Osteoblast (primary cell): ENCODE measurements at regions not wholly inside any gene's neighbourhood (a gene's known extent, or its start where the extent isn't known, plus 50 kb on each side); places are given as distances from the start of the nearest gene placed in this dataset.

Source experiments
- DNase-seq: peaks from one replicate; pipeline ENCODE4 v3.0.0; 2011; ENCODE audit warnings: low spot score, mixed read lengths; ENCODE audit not compliant: insufficient read length; ENCODE audit errors: missing footprints
- H2AFZ ChIP-seq: 2 replicates; pipeline ENCODE4 v1.6.0; 2011; ENCODE audit warnings: mild to moderate bottlenecking, low read length
- H3K27ac ChIP-seq: 2 replicates; pipeline ENCODE4 v1.5.1; 2011; ENCODE audit warnings: mild to moderate bottlenecking, low read depth, low read length, moderate library complexity
- H3K27me3 ChIP-seq: 2 replicates; pipeline ENCODE4 v1.6.0; 2012; ENCODE audit warnings: mild to moderate bottlenecking, control low read depth, inconsistent platforms, low read length, moderate library complexity; ENCODE audit not compliant: insufficient read depth
- H3K36me3 ChIP-seq: 2 replicates; pipeline ENCODE4 v1.5.1; 2011; ENCODE audit warnings: mild to moderate bottlenecking, low read length, control low read depth, moderate library complexity; ENCODE audit not compliant: insufficient read depth
- H3K4me1 ChIP-seq: 2 replicates; pipeline ENCODE4 v1.5.1; 2011; ENCODE audit warnings: mild to moderate bottlenecking, low read length, control low read depth, moderate library complexity; ENCODE audit not compliant: insufficient read depth
- H3K4me2 ChIP-seq: 2 replicates; pipeline ENCODE4 v1.6.0; 2011; ENCODE audit warnings: mild to moderate bottlenecking, low read length; ENCODE audit not compliant: insufficient read depth
- H3K4me3 ChIP-seq: fragments of 200-600 bp; sonication (generic); 3 replicates; pipeline ENCODE4 v1.5.1; 2012; ENCODE audit warnings: mild to moderate bottlenecking, low read length, inconsistent platforms; ENCODE audit not compliant: insufficient read depth
- H3K79me2 ChIP-seq: 2 replicates; pipeline ENCODE4 v1.6.0; 2012; ENCODE audit warnings: mild to moderate bottlenecking, low read length, control low read depth, inconsistent platforms; ENCODE audit not compliant: insufficient read depth
- H3K9me3 ChIP-seq: 2 replicates; pipeline ENCODE4 v1.5.1; 2011; ENCODE audit warnings: low read depth, low read length, control low read depth
- H4K20me1 ChIP-seq: 2 replicates; pipeline ENCODE4 v1.6.0; 2012; ENCODE audit warnings: mild to moderate bottlenecking, low read length, control low read depth; ENCODE audit not compliant: insufficient read depth
- CTCF ChIP-seq: IDR thresholded peaks from 2 replicates; pipeline ENCODE4 v1.5.1; 2011; ENCODE audit warnings: mild to moderate bottlenecking, low read depth, low read length, moderate library complexity; ENCODE audit errors: extremely low read depth

- Histone ChIP-seq H3K27ac (no peak overlapping the region), H3K27me3 (peaks cover 60% of the 10 kb centered on the region), H2AFZ (no peak overlapping the region), H3K4me1 (no peaks in the 10 kb centered on the region), H3K79me2 (no peaks in the 10 kb centered on the region), H3K4me2 (no peak overlapping the region), H3K4me3 (no peak overlapping the region), H4K20me1 (no peaks in the 10 kb centered on the region), H3K36me3 (no peaks in the 10 kb centered on the region), H3K9me3 (no peaks in the 10 kb centered on the region)
- no peak for TF ChIP-seq CTCF
- no peak for DNase-seq
These were observed 55.1 kb upstream of the CWC22 start for GRCh38 chr2:180062178-180062577.

GRCh38 chr2:180061546-180061945 lies 54.4 kb upstream of the CWC22 start:
- H3K4me3 ChIP-seq, result no peak overlapping the region
- no peaks in the 10 kb centered on the region for H3K9me3 ChIP-seq
- H3K4me2 ChIP-seq, result no peak overlapping the region
- H3K27me3 ChIP-seq, result peaks cover 66% of the 10 kb centered on the region
- H3K36me3 ChIP-seq, result no peaks in the 10 kb centered on the region
- no peaks in the 10 kb centered on the region for H3K79me2 ChIP-seq
- DNase-seq, result no peak
- no peaks in the 10 kb centered on the region for H3K4me1 ChIP-seq
- no peak overlapping the region for H2AFZ ChIP-seq
- H3K27ac ChIP-seq, result no peak overlapping the region
- no peaks in the 10 kb centered on the region for H4K20me1 ChIP-seq
- no peak for TF ChIP-seq CTCF

- Histone ChIP-seq H3K27ac (no peak overlapping the region), H3K4me3 (no peak overlapping the region), H3K9me3 (no peaks in the 10 kb centered on the region), H3K4me1 (no peaks in the 10 kb centered on the region), H4K20me1 (no peaks in the 10 kb centered on the region), H3K27me3 (peaks cover 70% of the 10 kb centered on the region), H3K4me2 (no peak overlapping the region), H3K36me3 (no peaks in the 10 kb centered on the region), H3K79me2 (no peaks in the 10 kb centered on the region), H2AFZ (no peak overlapping the region)
- DNase-seq, result no peak
- no peak for TF ChIP-seq CTCF
These were observed 54.0 kb upstream of the CWC22 start for GRCh38 chr2:180061085-180061484.

- no peak overlapping the region for H2AFZ ChIP-seq
- no peaks in the 10 kb centered on the region for H3K36me3 ChIP-seq
- H3K4me2 ChIP-seq, result no peak overlapping the region
- no peaks in the 10 kb centered on the region for H4K20me1 ChIP-seq
- DNase-seq, result no peak
- no peak overlapping the region for H3K4me3 ChIP-seq
- no peak for TF ChIP-seq CTCF
- no peaks in the 10 kb centered on the region for H3K79me2 ChIP-seq
- no peak overlapping the region for H3K27ac ChIP-seq
- H3K27me3 ChIP-seq, result peaks cover 69% of the 10 kb centered on the region
- H3K9me3 ChIP-seq, result no peaks in the 10 kb centered on the region
- no peaks in the 10 kb centered on the region for H3K4me1 ChIP-seq
These were observed 51.9 kb upstream of the CWC22 start for GRCh38 chr2:180058993-180059392.
